Mesendoderm (in vitro differentiated cells): ENCODE measurements at regions not wholly inside any gene's neighbourhood (a gene's known extent, or its start where the extent isn't known, plus 50 kb on each side); places are given as distances from the start of the nearest gene placed in this dataset.

Experiments
- DNase-seq: peaks from one replicate; pipeline ENCODE4 v3.0.0; 2013
- H2AK5ac ChIP-seq: 2 replicates; pipeline ENCODE4 v1.6.1; 2013; ENCODE audit warnings: low read length, inconsistent platforms
- H2BK120ac ChIP-seq: 2 replicates; pipeline ENCODE4 v1.6.1; 2013; ENCODE audit warnings: low read depth, mild to moderate bottlenecking, low read length, moderate library complexity, mixed read lengths
- H2BK15ac ChIP-seq: replicated peaks from 2 replicates; pipeline ENCODE4 v1.6.1; 2013; ENCODE audit warnings: low read depth, mild to moderate bottlenecking, moderate library complexity
- H2BK5ac ChIP-seq: 2 replicates; pipeline ENCODE4 v1.6.1; 2013; ENCODE audit warnings: low read length, inconsistent platforms
- H3K18ac ChIP-seq: 2 replicates; pipeline ENCODE4 v1.6.1; 2013; ENCODE audit warnings: mild to moderate bottlenecking, low read length, mixed read lengths
- H3K23ac ChIP-seq: one replicate; pipeline ENCODE4 v1.6.1; 2013; ENCODE audit warnings: low read length
- H3K27ac ChIP-seq: 2 replicates; pipeline ENCODE4 v1.5.1; 2013; ENCODE audit warnings: low read depth, mild to moderate bottlenecking, inconsistent platforms, low read length, moderate library complexity
- H3K27me3 ChIP-seq: 2 replicates; pipeline ENCODE4 v1.6.1; 2013; ENCODE audit warnings: low read length, control low read depth, mild to moderate bottlenecking, inconsistent platforms; ENCODE audit not compliant: insufficient read depth, poor library complexity
- H3K36me3 ChIP-seq: 2 replicates; pipeline ENCODE4 v1.6.1; 2013; ENCODE audit warnings: low read length, inconsistent platforms; ENCODE audit not compliant: control insufficient read depth, insufficient read depth
- H3K4ac ChIP-seq: one replicate; pipeline ENCODE4 v1.6.1; 2013; ENCODE audit warnings: low read depth, mild to moderate bottlenecking, low read length, moderate library complexity
- H3K4me1 ChIP-seq: 2 replicates; pipeline ENCODE4 v1.6.1; 2013; ENCODE audit warnings: low read depth, low read length, inconsistent platforms; ENCODE audit not compliant: control insufficient read depth
- H3K4me2 ChIP-seq: 2 replicates; pipeline ENCODE4 v1.6.1; 2013; ENCODE audit warnings: low read length
- H3K4me3 ChIP-seq: 2 replicates; pipeline ENCODE4 v1.5.1; 2013; ENCODE audit warnings: mild to moderate bottlenecking, low read length
- H3K56ac ChIP-seq: one replicate; pipeline ENCODE4 v1.6.1; 2013; ENCODE audit warnings: low read length
- H3K79me1 ChIP-seq: 2 replicates; pipeline ENCODE4 v1.6.1; 2013; ENCODE audit warnings: low read length, inconsistent platforms
- H3K79me2 ChIP-seq: 2 replicates; pipeline ENCODE4 v1.6.1; 2013; ENCODE audit warnings: mild to moderate bottlenecking, low read length; ENCODE audit not compliant: control insufficient read depth, insufficient read depth
- H3K9ac ChIP-seq: 2 replicates; pipeline ENCODE4 v1.6.1; 2013; ENCODE audit warnings: low read length, inconsistent platforms
- H4K5ac ChIP-seq: one replicate; pipeline ENCODE4 v1.6.1; 2013; ENCODE audit warnings: low read length
- H4K8ac ChIP-seq: one replicate; pipeline ENCODE4 v1.6.1; 2013; ENCODE audit warnings: low read depth, mild to moderate bottlenecking, control low read depth, low read length, moderate library complexity
- WGBS: extraction: QIAGEN DNeasy Blood & Tissue Kit; methylation state at CpG from one replicate; pipeline ENCODE4 v1.1.7; 2013; ENCODE audit warnings: low lambda C conversion rate, missing lambda C conversion rate; ENCODE audit not compliant: insufficient coverage; ENCODE audit errors: extremely low coverage; 5-methylcytosine and 5-hydroxymethylcytosine counted together

GRCh38 chr3:42012383-42012934 is 50.6 kb upstream of the ULK4 start:
- no peak overlapping the region for H2BK5ac ChIP-seq
- H3K27ac ChIP-seq = no peak overlapping the region
- no peak overlapping the region for H3K9ac ChIP-seq
- H3K56ac ChIP-seq = no peak overlapping the region
- no peak overlapping the region for H3K4ac ChIP-seq
- H3K36me3 ChIP-seq = no peaks in the 10 kb centered on the region
- H3K18ac ChIP-seq = no peak overlapping the region
- H4K8ac ChIP-seq = no peak overlapping the region
- H3K79me1 ChIP-seq = no peaks in the 10 kb centered on the region
- H3K4me1 ChIP-seq = peaks cover 2% of the 10 kb centered on the region
- H3K27me3 ChIP-seq = no peaks in the 10 kb centered on the region
- no peak overlapping the region for H2BK15ac ChIP-seq
- DNase-seq = no peak
- H3K23ac ChIP-seq = no peak overlapping the region
- H4K5ac ChIP-seq = no peak overlapping the region
- H3K79me2 ChIP-seq = peaks cover 2% of the 10 kb centered on the region
- H2AK5ac ChIP-seq = no peak overlapping the region
- H2BK120ac ChIP-seq = no peak overlapping the region
- H3K4me2 ChIP-seq = no peak overlapping the region
- H3K4me3 ChIP-seq = no peak overlapping the region
- WGBS = no CpG with 5 or more reads among the region's 2 CpGs
